ACC112 (cell line): ENCODE measurements at regions not wholly inside any gene's neighbourhood (a gene's known extent, or its start where the extent isn't known, plus 50 kb on each side); places are given as distances from the start of the nearest gene placed in this dataset.

ENCODE experiments used
- H2AFZ ChIP-seq: fragments of 200-600 bp; sonication (generic); one replicate; pipeline ENCODE4 v1.6.0; 2017; ENCODE audit warnings: antibody characterized with exemption, low read length; ENCODE audit not compliant: unreplicated experiment
- H3K27ac ChIP-seq: fragments of 200-600 bp; sonication (generic); 2 replicates; pipeline ENCODE4 v1.5.1; 2014; ENCODE audit warnings: low read depth, mild to moderate bottlenecking, antibody characterized with exemption, low read length, moderate library complexity
- H3K27me3 ChIP-seq: fragments of 200-600 bp; sonication (generic); 2 replicates; pipeline ENCODE4 v1.6.1; 2014; ENCODE audit warnings: mild to moderate bottlenecking, antibody characterized with exemption, low read length, moderate library complexity, mixed read lengths; ENCODE audit not compliant: insufficient read depth
- H3K36me3 ChIP-seq: fragments of 200-600 bp; sonication (generic); 2 replicates; pipeline ENCODE4 v1.6.1; 2016; ENCODE audit warnings: mild to moderate bottlenecking, antibody characterized with exemption, low read length, moderate library complexity, mixed read lengths; ENCODE audit not compliant: insufficient read depth
- H3K4me1 ChIP-seq: fragments of 200-600 bp; sonication (generic); one replicate; pipeline ENCODE4 v1.6.1; 2016; ENCODE audit warnings: low read length, mixed read lengths; ENCODE audit not compliant: insufficient read depth, unreplicated experiment, control insufficient read depth
- H3K4me3 ChIP-seq: fragments of 200-600 bp; sonication (generic); 2 replicates; pipeline ENCODE4 v1.5.1; 2014; ENCODE audit warnings: mild to moderate bottlenecking, low read depth, low read length
- H3K79me2 ChIP-seq: fragments of 200-600 bp; sonication (generic); one replicate; pipeline ENCODE4 v1.6.0; 2016; ENCODE audit warnings: low read length; ENCODE audit not compliant: control insufficient read depth, unreplicated experiment, insufficient read depth

DNA sequence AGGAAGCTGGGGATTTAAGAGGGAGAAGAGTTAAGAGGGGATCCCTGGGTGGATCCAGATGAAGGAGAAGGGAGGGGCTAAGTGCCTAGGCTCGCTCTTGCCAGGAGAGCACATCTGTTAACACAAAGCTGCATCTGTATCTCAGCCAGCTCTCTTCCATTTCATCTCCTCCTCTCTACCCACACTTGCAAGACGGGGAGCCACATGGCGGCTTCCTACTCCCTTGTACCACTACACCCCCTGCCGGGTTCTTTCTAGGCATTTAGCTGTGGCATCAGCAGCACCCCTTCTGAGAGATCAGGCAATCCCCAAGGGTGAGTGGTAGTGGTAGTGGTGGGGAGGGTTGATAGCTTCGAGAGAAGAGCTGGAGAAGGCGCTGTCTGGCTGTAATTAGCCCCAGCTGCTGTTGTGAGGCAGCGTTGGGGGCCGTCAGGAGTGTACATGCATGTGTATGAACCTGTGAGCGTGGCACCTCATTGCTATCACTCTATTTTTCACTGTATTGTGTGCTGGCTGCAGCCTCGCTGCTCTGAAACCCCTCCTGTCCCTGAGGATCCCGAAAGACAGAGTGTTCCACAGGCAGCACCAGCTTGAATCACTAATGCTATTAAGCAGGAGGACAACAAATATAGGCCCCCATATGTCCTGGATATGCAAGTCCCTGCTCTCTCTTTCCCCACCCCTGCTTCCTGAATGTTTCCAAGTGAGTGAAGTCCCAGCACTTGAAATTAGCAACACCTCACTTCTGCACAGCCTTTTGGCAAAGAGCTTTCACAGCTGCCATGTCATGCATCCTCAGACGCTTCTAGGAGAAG, 73.7 kb downstream of the RTL9 start:
- H2AFZ ChIP-seq, result no peak overlapping the region
- no peak overlapping the region for H3K27ac ChIP-seq
- H3K4me1 ChIP-seq, result no peaks in the 10 kb centered on the region
- no peak overlapping the region for H3K4me3 ChIP-seq
- H3K79me2 ChIP-seq, result no peaks in the 10 kb centered on the region
- H3K36me3 ChIP-seq, result no peaks in the 10 kb centered on the region
- peaks cover 28% of the 10 kb centered on the region for H3K27me3 ChIP-seq

DNA sequence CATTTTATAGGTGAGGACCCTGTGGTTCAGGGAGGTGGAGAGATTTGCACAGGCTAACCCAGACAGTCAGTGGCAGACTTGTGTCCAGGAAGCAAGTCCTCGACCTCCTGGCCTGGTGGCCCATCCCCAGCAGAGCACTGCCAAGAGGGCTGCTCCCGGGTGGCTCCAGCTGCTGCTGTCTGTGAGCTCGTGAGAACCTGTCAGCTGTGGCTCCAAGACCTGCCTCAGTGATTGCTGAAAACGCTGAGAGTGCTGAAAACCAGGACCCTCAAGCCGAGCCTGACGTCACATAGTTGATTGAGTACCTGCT, 74.2 kb downstream of the RTL9 start:
- Histone ChIP-seq H2AFZ (no peak overlapping the region), H3K27ac (no peak overlapping the region), H3K79me2 (no peaks in the 10 kb centered on the region), H3K4me1 (no peaks in the 10 kb centered on the region), H3K36me3 (no peaks in the 10 kb centered on the region), H3K4me3 (no peak overlapping the region), H3K27me3 (peaks cover 25% of the 10 kb centered on the region)

DNA sequence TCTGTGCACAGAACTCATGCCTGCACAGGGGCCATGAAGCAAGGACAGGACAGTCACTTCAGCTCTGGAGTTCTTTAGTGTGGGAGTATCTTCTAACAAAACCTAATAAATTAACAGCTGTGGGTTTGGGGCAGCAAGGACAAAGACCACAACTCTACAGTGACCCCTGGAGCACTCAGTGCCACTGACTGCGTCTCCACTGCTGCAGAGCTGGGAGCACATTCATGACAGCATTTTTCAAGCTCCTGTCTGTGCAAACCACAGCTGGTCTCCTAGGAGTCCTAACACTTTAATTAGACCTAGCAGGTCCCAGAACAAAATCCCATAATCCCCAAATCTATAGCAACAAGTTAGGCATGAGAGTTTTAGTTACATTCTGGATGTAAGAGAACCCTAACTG, 76.5 kb downstream of the RTL9 start:
- Histone ChIP-seq H3K27me3 (peaks cover 18% of the 10 kb centered on the region), H3K79me2 (no peaks in the 10 kb centered on the region), H3K4me3 (no peak overlapping the region), H3K4me1 (no peaks in the 10 kb centered on the region), H2AFZ (no peak overlapping the region), H3K36me3 (no peaks in the 10 kb centered on the region), H3K27ac (no peak overlapping the region)

DNA sequence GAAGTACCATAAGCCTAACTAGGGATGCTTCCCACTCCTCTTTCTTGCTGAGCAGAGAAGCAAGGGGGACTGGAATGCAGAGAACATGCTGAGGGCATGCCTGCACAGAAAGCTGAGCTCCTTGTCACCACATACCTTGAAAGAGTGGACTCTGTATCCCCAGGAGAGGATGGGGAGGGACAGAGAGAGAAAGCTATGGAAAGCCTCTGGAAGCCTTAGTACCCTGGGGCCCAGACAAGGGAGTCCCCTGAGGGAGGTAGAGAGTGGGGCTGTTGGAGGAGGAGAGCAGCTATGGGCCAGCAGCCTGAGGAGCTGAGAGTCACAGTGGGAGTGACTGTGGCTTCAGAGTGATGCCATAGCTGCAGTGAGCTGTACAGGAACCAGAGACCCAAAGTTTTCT, 77.9 kb downstream of the RTL9 start:
- H2AFZ ChIP-seq, result no peak overlapping the region
- H3K36me3 ChIP-seq, result no peaks in the 10 kb centered on the region
- no peaks in the 10 kb centered on the region for H3K79me2 ChIP-seq
- no peak overlapping the region for H3K4me3 ChIP-seq
- peaks cover 9% of the 10 kb centered on the region for H3K27me3 ChIP-seq
- no peaks in the 10 kb centered on the region for H3K4me1 ChIP-seq
- H3K27ac ChIP-seq, result no peak overlapping the region

DNA sequence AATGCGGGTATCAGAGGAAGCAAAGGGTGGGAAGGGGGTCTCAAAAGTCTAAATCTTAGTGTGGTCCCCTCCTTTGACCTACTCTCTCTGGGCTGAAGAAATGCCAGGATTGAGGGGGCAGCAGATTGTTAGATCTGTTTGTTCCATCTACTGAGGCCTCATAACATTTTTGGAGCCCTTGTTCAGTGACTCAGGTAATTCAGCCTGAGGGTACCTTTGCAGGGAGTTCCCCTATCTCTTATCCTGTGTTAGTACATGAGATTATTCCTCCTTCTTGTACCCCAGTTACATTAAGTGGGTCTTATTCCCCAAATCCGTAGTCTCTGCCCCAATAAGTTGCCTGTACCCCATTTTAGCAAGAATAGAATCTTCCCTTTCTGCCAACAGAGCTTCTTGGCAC, 79.0 kb downstream of the RTL9 start:
- H3K27me3 ChIP-seq, result peaks cover 6% of the 10 kb centered on the region
- H3K27ac ChIP-seq, result no peak overlapping the region
- no peak overlapping the region for H2AFZ ChIP-seq
- H3K36me3 ChIP-seq, result no peaks in the 10 kb centered on the region
- no peak overlapping the region for H3K4me3 ChIP-seq
- H3K79me2 ChIP-seq, result no peaks in the 10 kb centered on the region
- H3K4me1 ChIP-seq, result no peaks in the 10 kb centered on the region

DNA sequence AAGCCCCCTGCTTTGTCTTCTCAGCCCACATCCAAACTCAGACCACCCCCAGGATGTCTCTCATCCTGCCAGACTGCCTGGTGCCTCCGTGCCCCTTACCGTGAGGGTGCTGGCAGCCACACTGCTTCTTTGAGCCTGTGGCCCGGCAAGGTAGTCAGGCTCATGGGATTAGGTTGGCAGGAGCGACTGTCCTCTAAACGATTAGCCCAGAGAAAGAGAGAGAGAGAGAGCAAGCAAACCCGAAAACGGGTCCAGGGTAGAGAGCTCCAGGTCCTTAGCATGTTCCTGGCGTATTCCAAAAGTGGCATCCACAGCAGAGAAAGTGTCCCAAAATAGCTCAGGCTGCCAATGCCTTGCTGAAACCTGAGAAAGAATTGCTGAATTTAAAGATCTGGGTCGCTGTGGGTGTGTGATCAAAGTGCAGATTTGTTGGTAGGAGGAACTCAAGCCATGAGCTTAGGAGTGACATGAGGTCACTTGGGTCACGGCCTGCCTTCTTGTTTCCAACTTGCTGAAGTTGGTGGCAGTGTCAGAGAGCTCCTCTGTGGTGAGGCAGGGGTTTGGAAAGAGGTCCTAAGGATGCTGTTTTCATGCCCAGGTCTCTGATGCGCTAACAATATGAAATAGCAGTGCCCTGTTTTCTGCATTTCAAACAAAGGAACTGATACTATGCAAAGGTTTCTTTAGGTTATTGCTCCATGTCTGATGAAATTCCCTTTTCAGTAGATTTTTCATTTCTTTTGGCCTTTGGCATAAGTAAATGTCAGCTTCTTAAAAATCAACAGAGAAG, 81.6 kb downstream of the RTL9 start:
- H2AFZ ChIP-seq, result no peak overlapping the region
- no peaks in the 10 kb centered on the region for H3K36me3 ChIP-seq
- H3K27ac ChIP-seq, result no peak overlapping the region
- H3K27me3 ChIP-seq, result peaks cover 6% of the 10 kb centered on the region
- no peaks in the 10 kb centered on the region for H3K4me1 ChIP-seq
- no peaks in the 10 kb centered on the region for H3K79me2 ChIP-seq
- no peak overlapping the region for H3K4me3 ChIP-seq

DNA sequence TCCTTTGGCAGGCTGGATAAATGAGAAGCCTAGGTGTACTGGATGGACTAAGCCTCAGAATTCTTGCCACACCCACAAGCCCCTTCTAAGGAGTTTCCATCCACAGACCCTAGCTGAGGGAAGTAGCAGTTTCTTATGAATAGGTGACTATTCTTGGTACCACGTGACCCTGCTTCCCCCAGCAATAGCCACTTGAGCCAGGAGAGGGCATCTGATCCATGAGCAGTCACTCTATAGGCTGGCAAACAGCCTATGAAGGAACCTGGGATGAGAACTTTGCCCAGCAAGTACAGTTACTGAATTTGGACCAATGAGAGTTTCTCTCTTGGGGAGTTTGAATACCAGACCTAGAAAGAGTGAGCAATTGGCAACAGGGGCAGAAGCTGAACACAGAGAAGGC, 84.0 kb downstream of the RTL9 start:
- H3K27ac ChIP-seq, result no peak overlapping the region
- H3K4me1 ChIP-seq, result no peaks in the 10 kb centered on the region
- no peak overlapping the region for H2AFZ ChIP-seq
- H3K79me2 ChIP-seq, result no peaks in the 10 kb centered on the region
- H3K27me3 ChIP-seq, result peaks cover 4% of the 10 kb centered on the region
- H3K36me3 ChIP-seq, result no peaks in the 10 kb centered on the region
- no peak overlapping the region for H3K4me3 ChIP-seq

DNA sequence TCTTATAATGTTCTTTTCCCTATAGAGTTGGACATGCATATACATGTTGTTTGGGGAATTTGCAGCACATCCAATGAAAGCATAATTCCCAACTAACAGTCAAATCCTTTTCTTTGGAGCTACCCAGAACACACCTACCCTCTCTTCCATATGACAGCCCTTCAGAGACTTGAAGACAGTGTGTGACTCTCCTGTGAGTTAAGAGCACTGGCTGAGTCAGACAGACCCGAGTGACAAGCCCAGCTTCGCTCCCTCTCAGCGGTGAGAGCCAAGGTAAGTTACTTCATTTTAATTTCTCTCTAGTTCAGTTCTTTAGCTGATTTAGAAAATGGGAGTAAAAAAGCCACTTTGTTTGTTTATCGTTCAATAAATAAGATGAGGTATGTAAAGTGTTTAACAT, 86.3 kb downstream of the RTL9 start:
- no peaks in the 10 kb centered on the region for H3K4me1 ChIP-seq
- H3K36me3 ChIP-seq, result no peaks in the 10 kb centered on the region
- H2AFZ ChIP-seq, result no peak overlapping the region
- H3K27me3 ChIP-seq, result peaks cover 4% of the 10 kb centered on the region
- H3K27ac ChIP-seq, result no peak overlapping the region
- no peaks in the 10 kb centered on the region for H3K79me2 ChIP-seq
- no peak overlapping the region for H3K4me3 ChIP-seq

DNA sequence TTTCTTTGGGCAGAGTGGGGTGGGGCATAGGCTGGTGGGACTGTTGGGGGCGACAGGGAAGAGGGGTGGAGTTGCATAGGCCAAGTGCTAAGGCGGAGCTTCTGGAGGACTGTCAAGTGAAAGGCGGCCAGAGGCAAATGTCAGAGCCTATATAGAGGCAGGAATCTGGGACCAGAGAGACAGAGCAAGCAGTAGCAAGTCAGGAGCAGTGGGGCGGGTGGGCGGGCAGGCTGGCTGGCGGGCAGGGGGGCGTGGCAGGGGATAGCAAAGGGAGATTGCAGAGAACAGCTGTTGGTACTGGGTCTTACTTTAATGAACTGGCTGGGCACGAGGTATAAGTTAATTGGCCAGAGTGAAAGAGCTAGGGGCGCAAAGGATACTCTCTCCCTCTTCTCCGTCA, 89.8 kb downstream of the RTL9 start:
- no peaks in the 10 kb centered on the region for H3K79me2 ChIP-seq
- H2AFZ ChIP-seq, result no peak overlapping the region
- H3K27me3 ChIP-seq, result peaks cover 4% of the 10 kb centered on the region
- no peak overlapping the region for H3K27ac ChIP-seq
- no peaks in the 10 kb centered on the region for H3K4me1 ChIP-seq
- no peak overlapping the region for H3K4me3 ChIP-seq
- no peaks in the 10 kb centered on the region for H3K36me3 ChIP-seq

DNA sequence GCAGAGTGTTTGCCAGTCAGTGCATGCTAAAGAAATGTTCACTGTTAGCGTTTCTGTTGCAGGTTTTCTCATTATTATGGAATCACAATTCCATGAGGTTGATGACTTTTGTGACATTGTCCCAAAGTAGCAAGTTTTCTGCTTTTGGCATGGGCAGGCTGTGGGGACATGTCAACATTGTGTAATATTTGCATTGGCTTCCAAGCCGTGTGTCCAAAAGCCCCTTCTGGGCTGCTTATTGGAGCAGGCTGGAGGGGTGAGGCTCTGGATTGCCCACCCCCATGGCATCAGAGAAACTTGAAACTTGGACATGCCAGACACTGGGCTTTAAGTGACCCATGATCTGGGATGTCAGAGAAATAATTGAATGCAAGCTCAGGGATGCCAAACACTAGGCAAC, 90.7 kb downstream of the RTL9 start:
- Histone ChIP-seq H3K27me3 (peaks cover 4% of the 10 kb centered on the region), H3K36me3 (no peaks in the 10 kb centered on the region), H3K27ac (no peak overlapping the region), H3K79me2 (no peaks in the 10 kb centered on the region), H3K4me1 (no peaks in the 10 kb centered on the region), H2AFZ (no peak overlapping the region), H3K4me3 (no peak overlapping the region)

DNA sequence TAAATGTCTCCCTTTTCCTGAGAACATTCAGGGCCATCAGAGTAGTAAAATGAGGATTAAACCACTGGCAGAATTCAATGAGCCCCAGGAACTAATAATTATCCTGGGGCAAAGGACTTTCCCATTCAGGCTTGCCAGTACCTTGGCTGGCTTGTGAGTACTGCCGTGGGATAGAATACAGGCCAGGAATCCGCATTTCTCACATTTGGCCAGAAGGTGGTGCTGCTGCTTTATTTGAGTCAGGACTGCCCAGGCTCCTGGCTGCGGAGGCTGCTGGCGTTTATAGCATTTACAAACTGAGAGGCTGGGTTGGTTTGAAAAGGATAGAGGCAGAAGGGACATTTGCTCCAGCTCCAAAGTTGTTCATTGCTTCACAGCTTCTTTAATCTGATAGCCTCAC, 91.4 kb downstream of the RTL9 start:
- Histone ChIP-seq H3K36me3 (no peaks in the 10 kb centered on the region), H3K27ac (no peak overlapping the region), H3K27me3 (peaks cover 4% of the 10 kb centered on the region; the same call in 1 of the 2 replicates), H3K79me2 (no peaks in the 10 kb centered on the region), H3K4me3 (no peak overlapping the region), H2AFZ (no peak overlapping the region), H3K4me1 (no peaks in the 10 kb centered on the region)
